GM23248 (cell line): ENCODE measurements at regions not wholly inside any gene's neighbourhood (a gene's known extent, or its start where the extent isn't known, plus 50 kb on each side); places are given as distances from the start of the nearest gene placed in this dataset.

Source experiments
- EZH2 ChIP-seq: fragments of 200-600 bp; sonication (generic); IDR thresholded peaks from 2 replicates; pipeline ENCODE4 v1.6.1; 2018; ENCODE audit warnings: antibody characterized with exemption, mild to moderate bottlenecking; ENCODE audit not compliant: insufficient read depth, poor library complexity, severe bottlenecking
- EZH2phosphoT487 ChIP-seq: fragments of 200-600 bp; sonication (generic); IDR thresholded peaks from 2 replicates; pipeline ENCODE4 v1.6.1; 2018; ENCODE audit warnings: antibody characterized with exemption, moderate library complexity, mild to moderate bottlenecking, low read depth; ENCODE audit not compliant: insufficient read depth

DNA sequence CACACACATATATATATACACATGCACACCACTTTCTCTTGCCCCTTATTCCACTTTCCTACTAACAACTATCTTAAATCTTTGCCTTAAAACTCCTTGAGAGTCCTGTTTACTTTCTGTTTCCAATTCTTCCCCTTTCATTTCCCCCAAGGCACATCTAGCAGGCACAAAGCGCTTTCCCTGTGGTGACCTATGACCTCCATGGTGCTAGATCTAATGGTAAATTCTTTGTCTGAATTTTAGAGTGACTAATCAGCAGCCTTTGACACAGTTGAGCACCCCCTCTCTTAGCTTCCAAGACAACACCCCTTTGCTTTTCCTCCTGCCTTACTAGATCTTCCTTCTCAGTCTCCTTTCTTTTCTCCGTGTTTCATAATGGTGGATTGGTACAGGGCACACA lies 236.4 kb upstream of the TTC29 start:
- TF ChIP-seq EZH2 = no peak
- no peak for TF ChIP-seq EZH2phosphoT487
